ENCODE measurements at regions not wholly inside any gene's neighbourhood (a gene's known extent, or its start where the extent isn't known, plus 50 kb on each side); places are given as distances from the start of the nearest gene placed in this dataset.
A peak's percentile ranks its signal among the peaks of the same experiment; 100 is the strongest.
"Not testable (repeated sequence)": the region's sequence is repeated elsewhere in the genome, so short reads cannot be mapped to it uniquely, and the experiment has no call there.

DNA sequence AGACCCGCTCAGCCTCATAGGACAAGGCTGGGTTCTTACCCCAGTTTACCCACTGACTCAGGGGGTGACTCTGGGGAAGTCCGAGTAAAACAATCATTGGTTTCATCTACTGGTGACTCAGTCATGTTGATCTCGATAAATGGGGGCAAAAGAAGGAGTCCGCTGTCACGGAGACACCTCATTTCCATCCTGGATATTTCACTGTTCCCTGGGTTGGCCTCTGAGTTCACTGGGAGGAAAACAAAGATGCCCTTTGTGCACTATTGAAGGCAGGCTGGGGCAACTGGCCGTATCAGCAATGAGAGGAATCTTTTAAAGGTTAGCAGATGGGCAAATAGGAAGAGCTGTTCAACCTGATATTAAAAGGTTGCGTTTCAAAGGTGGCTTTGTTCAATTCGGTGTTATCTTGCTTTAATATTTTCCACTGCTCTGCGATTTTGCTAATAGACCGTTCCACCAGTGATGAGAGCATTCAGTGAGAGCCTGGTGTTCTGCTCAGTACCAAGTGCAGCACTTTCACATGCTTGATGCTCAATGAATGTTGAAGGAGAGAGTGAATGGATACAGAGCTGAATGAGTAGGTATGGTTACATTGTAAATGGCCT, 110.2 kb upstream of the EGFLAM start:
- peak; percentile 38 for DNase-seq (ENCODE audit: low spot score)

- no peak for DNase-seq (ENCODE audit: low spot score)
Measured at GRCh38 chr5:38143384-38143783, 115.0 kb upstream of the EGFLAM start.

- DNase-seq (ENCODE audit: low spot score) = no peak
Measured at GRCh38 chr5:38141665-38142064, 116.7 kb upstream of the EGFLAM start.

GRCh38 chr5:38138574-38138973, 119.8 kb upstream of the EGFLAM start:
- no peak for DNase-seq (ENCODE audit: low spot score)

DNA sequence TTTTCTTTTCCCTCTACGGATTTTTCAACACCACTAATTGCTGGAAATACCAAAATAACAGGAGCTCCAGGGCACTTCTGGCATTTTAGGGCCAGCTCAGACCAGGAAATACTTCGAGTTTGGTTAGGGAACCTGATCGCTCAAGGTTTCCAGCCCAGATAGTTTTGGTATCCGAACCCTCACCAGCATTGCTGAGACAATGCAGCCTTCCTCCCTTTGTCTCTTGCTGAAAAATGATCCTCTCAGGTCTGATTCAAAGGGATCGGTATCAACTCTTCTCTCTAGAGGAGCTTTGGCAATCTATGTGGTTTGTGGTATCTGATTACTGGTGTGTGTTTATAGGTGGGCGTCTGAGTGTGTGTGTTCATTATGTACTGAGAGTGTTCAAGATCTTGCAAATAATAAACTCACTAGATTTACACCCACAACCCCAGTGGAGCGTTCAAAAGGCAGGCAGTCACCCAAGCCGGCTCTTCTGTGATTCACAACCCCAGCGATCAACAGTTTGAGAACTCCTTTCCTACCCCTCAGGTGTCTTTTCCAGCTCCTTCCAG, 122.8 kb upstream of the EGFLAM start:
- DNase-seq (ENCODE audit: low spot score) = no peak

DNA sequence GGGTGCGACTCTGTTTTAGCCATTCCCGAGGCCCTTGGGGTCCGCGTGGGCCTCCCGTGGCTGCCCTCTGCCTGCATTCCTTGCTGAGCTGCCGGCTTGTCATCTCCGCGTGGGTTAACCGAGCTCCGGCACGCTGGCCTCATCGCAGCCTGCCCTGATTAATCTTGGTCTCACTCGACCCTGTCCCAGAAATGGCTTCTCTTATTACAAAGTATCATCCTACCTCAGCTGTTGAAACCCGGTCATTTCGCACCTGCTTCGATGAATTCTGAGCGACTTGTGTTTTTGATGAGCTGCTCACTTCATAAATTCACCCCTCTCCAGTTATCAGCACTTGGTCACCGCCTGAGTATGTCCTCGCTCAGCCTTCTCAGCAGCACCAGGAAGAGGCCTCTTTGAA, 123.5 kb upstream of the EGFLAM start:
- DNase-seq (ENCODE audit: low spot score) = no peak

DNA sequence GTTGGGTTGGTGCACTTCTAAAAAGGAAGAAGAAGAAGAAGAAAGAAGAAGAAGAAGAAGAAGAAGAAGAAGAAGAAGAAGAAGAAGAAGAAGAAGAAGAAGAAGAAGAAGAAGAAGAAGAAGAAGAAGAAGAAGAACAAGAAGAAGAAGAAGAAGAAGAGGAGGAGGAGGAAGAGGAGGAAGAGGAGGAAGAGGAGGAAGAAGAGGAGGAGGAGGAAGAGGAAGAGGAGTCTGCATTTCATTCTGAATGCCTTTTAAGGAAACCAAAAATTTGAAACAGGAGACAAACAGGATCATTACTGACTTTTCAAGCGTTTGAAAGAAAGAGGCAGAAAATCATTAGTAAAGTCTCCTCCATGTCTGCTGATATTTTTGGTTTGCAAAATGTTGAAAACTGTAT, 124.1 kb upstream of the EGFLAM start:
- DNase-seq (ENCODE audit: low spot score) = not testable (repeated sequence)

DNA sequence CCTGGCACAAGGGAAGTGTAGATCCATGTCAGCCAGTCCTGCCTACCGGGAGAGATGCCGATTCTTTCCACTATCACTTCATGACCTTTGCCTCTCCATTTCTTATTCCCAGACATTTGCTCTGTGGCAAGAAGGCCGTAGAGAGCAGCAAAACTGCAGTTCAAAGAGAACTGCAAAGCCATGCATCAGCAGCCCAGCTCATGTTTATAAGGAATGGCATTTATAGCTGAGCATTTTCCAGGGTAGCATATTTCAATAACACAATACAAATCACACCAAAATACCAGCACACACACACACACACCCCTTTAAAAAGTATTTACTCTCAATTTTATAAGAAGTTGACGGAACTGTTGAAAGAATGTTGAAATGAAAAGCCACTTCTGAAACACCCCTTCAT, 126.7 kb upstream of the EGFLAM start:
- DNase-seq (ENCODE audit: low spot score) = no peak

DNA sequence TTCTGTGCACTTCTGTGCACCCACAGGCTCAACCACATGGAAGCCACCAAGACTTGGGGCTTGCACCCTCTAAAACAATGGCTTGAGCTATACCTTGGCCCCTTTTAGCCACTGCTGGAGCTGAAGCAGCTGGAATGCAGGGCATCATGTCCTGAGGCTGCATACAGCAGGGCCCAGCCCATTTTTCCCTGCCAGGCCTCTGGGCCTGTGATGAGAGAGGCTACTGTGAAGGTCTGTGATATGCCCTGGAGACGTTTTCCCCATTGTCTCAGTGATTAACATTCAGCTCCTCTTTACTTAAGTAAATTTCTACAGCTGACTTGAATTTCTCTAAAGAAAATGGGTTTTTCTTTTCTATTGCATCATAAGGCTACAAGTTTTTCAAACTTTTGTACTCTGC, 134.0 kb upstream of the EGFLAM start:
- no peak for DNase-seq (ENCODE audit: low spot score)

- no peak for DNase-seq (ENCODE audit: low spot score)
Measured at GRCh38 chr5:38121420-38121819, 136.9 kb upstream of the EGFLAM start.

DNA sequence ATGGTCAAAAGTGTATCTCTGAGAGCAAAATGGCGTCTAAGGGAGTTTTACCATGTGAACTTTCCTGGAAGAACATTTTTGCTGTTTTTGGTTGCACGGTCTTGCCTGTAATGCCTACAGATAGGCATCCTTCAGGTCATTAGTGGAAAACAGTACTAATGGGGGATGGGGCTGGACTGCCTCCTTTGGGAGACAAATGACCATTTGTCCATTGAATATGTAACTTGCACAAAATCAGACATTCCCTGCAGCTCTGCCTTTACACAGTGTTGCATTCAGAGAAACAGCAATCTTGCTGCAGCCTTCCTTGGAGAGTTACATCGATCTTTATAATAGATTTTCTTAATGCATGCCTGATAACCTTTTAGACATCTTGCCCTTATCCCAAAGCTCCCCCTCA, 138.5 kb upstream of the EGFLAM start:
- DNase-seq (ENCODE audit: low spot score) = no peak

GRCh38 chr5:38117784-38118479, 140.4 kb upstream of the EGFLAM start:
- DNase-seq (ENCODE audit: low spot score) = no peak

DNA sequence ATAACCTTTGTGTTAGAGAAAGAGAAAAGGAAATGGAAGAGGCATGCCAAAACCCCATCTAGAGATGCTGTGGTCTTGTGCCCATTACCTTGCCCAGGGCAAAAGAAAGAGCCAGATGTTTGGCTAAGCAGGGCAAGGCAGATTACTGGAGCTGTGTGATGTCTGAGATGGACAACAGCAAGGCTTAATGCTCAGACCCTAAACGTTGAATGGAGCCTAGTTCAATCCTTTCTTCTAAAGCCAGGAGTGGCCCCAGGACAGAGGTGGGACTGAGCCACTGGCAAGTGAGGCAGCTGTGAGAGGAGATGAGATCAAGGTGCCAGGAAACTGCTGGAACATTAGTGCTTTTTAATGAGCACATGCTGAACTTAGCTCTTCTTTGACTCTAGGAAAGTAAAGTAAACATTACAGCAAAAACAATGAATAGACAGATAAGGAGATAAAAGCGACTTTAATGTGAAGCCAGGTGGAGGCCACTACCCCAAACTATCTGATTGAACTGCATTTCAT, 143.0 kb upstream of the EGFLAM start:
- DNase-seq (ENCODE audit: low spot score) = no peak

DNA sequence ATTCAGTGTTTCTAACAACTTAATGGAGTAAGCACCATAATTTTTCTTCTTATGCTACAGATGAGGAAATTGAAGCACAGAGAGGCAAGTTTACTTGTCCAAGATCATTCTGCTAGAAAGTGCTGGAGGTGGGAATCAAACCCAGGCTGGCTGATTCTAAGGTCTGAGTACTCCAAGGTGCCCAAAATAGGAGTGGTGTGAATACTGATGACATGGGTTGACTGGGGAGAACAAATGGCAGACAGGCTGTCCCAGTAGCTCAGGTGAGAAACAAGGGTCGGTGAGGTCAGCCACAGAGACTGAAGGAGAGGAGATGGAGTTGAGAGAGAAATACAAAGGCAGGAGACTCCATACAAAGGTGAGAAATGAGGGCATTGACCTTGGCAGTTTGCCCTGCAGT, 144.5 kb upstream of the EGFLAM start:
- DNase-seq (ENCODE audit: low spot score) = no peak

DNA sequence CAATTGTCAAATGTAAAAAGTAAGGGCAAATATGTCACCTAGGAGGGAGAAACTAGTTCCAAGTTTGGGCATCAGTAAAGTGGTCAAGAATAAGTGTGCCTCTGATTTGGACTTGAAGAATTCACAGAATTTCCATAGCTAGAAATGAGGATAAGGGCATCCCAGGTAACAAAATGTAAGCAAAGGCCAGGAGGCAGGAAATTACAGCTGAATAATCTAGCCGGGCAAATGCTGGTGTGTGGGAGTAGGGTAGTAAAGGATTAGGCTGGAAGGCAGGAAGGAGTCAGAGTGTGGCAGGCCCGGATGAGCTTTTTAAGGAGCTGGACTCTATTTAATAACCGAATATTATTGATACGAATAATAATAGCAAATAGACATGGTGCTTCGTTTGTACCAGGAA, 144.9 kb upstream of the EGFLAM start:
- no peak for DNase-seq (ENCODE audit: low spot score)

DNA sequence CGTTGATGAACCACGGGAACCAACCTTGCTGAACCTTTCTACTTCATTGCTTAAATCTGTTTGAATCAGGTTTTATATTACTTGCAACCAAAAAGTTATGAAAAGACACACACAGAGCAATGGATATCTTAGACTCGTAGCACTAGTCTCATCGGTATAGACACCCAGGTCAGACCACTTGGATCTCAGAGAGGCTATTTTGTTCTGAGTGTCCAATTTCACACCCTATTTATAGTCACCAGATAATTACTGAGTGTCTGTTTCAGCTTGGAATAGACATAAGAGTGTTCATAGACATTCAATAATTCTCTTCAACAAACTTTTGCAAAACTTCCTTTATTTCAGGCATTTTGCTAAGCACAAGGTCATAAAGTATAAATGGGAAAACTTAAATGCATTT, 145.4 kb upstream of the EGFLAM start:
- no peak for DNase-seq (ENCODE audit: low spot score)

- no peak for DNase-seq (ENCODE audit: low spot score)
Measured at GRCh38 chr5:38110130-38110529, 148.2 kb upstream of the EGFLAM start.

DNA sequence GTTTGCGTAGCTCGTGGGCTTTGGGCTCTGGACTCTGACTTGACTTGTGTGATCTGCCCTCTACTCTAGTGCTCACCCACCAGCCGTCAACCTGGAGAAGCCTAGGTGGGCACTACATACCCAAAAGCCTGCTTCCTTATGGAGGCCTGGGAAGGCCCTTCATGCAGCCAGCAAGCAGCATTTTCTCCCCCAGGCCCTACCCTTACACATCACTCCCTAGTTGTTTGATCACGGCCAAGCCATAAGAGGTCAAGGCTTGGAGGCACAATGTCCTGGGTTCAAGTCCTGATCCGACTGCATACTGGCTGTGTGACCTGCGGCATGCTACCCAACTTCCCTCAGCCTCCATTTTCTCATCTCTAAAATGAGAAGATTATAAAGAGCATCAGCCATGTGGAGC, 151.3 kb upstream of the EGFLAM start:
- no peak for DNase-seq (ENCODE audit: low spot score)

DNA sequence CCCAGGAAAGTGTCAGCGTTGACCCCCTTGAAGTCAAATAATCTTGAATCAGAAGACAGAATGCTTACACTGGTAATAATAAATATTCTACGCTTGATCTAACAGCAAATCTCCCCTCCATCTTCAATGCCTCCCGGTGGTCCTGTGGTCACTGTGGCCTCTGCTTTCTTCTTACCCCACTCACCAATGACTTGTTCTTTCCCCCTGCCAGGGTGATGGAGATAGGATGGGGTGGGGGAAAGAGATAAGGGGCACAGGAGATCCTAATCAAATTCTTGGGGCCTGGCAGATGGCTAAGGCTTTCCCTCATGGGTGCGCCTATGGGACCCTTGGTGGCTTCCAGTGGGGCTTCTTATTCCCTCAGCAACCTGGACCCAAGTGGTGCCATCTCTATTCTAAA, 152.6 kb upstream of the EGFLAM start:
- no peak for DNase-seq (ENCODE audit: low spot score)

DNA sequence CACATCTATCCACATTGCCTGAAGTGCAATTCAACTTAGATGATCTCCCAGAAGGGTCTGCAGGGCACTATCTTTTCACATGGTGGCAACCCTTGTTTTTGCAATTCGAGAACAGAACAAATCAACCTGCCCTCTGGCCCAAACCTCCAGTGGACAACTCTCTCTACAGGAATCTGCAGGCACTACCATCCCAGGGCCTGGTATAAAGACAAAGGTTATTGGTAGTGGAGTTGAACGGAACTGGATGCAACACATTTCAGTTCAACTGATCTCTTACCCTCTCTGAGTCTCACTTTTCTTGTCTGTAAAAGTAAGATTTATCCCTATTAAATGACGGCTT, 153.2 kb upstream of the EGFLAM start:
- no peak for DNase-seq (ENCODE audit: low spot score)

DNA sequence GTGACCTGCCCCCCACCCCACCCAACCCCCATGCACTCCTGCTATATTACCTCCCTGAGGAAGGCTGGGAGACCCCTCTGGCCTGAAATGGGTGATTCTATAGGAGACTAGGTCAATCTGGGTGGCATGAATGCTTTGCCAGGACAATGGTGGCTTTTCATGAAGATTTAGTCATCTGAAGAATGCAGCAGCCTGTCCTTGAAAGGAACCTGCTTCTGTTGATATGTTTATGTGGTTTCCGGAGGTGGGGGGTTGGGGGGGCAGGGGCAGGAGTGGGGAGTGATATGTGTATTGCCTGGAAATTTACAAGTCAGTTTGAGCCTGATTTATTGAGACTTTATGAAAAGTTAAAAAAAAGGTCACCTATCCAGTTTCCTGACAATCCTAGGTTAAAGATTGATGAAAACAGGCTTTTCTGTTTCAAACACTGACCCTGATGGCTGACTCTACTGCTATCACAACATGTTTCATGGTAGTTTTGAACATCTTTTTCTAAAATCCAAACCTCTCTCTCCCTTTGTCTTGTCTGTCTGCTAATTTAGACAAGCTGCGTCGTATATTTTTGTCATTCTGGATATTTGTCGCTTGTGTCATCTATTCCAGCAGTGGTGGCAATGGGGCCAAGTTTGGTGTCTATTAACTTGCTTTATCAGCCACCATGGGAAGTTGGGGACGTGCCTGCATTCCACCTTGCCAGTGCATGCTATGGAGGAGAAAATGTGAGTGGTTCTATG, 153.7 kb upstream of the EGFLAM start:
- no peak for DNase-seq (ENCODE audit: low spot score)

GRCh38 chr5:38101897-38102296, 156.5 kb upstream of the EGFLAM start:
- no peak for DNase-seq (ENCODE audit: low spot score)

Data from HuH-7.5 (cell line).